Adrenal gland (tissue), 9 donors: ENCODE measurements at regions not wholly inside any gene's neighbourhood (a gene's known extent, or its start where the extent isn't known, plus 50 kb on each side); places are given as distances from the start of the nearest gene placed in this dataset.

Experiments
- DNase-seq, 7 donors: peaks; one replicate each; pipeline ENCODE4 v3.0.0-alpha.2; 2019 to 2020
- H3K27ac ChIP-seq, 5 donors: fragments of 200-600 bp; sonication (generic) in 4 of 5; 1 replicate in 3 of 5; 2 replicates in 2 of 5; pipeline versions ENCODE4 v1.5.1 to v1.8.0; 2016 to 2020; ENCODE audit warnings: mild to moderate bottlenecking in 1 of 5
- H3K27me3 ChIP-seq: fragments of 200-600 bp; 2 replicates; pipeline ENCODE4 v1.8.0; 2021
- H3K36me3 ChIP-seq, 2 donors: fragments of 200-600 bp; replicated peaks in 1 of 2; 1 replicate in 1 of 2; 2 replicates in 1 of 2; pipeline versions ENCODE4 v1.5.1 to v1.8.0; 2018 to 2022
- H3K4me1 ChIP-seq, 2 donors: fragments of 200-600 bp; replicated peaks in 1 of 2; 1 replicate in 1 of 2; 2 replicates in 1 of 2; pipeline versions ENCODE4 v1.5.1 to v1.8.0; 2018 to 2021
- H3K4me3 ChIP-seq, 4 donors: fragments of 200-600 bp; sonication (generic) in 3 of 4; one replicate each; pipeline ENCODE4 v1.5.1; 2016 to 2018
- H3K9me3 ChIP-seq, 3 donors: fragments of 200-600 bp; sonication (generic) in 1 of 3; replicated peaks in 1 of 3; 1 replicate in 2 of 3; 2 replicates in 1 of 3; pipeline versions ENCODE4 v1.5.1 to v1.8.0; 2016 to 2021
- POLR2A ChIP-seq, 2 donors: fragments of 450-650 bp; IDR thresholded peaks; one replicate each; pipeline ENCODE4 v1.6.1; 2017; ENCODE audit warnings: antibody characterized with exemption in 2 of 2, mild to moderate bottlenecking in 2 of 2, moderate library complexity in 1 of 2
- WGBS, 4 donors: extraction: QIAGEN DNeasy Blood & Tissue Kit in 2 of 4; methylation state at CpG; one replicate each; pipeline versions ENCODE4 v1.1.5 to v1.1.7; 2013 to 2017; 5-methylcytosine and 5-hydroxymethylcytosine counted together
- intact Hi-C, 2 donors: fragments of 100-400 bp; cut with DNase I; formaldehyde crosslinking; loops; one replicate each; pipeline versions ENCODE4 v1.14.1 to v1.15.0; 2022 to 2023
- TF ChIP-seq, protein P1 (sequence below), 6 experiments: fragments of 450-650 bp in 4 of 6; fragments of 200-600 bp in 2 of 6; sonication (generic) in 1 of 6; IDR thresholded peaks; 1 replicate in 5 of 6; 2 replicates in 1 of 6; pipeline versions ENCODE4 v1.5.1 to v1.8.0; 2016 to 2021; ENCODE audit warnings: antibody characterized with exemption in 6 of 6, mild to moderate bottlenecking in 2 of 6, moderate library complexity in 1 of 6
- donor health status: healthy with polysubstance abuse.
- donor health status: Bipolar disorder and iron deficiency.
- donor health status: DM: yes; HTN: yes; CAD: no.
- donor health status: DM: no; HTN: no; CAD: no.
- donor health status: DM: no; HTN: no; CAD: no.

DNA sequence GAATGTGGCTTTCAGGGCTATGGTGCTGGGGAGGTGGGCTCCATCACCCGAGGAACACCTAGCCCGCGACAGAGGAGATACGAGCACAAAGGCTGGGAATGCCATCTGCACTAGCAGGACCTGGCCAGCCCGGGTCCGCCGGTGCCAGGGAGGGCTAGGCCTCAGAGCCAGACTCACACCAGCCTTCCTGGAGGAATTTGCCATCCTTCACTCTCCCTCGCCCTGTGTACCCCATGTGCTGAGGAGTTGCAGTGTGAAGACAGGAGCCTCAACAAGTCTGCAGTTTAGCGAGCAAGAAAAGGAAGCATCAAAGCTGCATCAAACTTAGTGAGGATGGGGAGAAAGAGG, 123.6 kb upstream of the JCAD start:
- no peak overlapping the region for H3K27ac ChIP-seq
- H3K27me3 ChIP-seq, result no peaks in the 10 kb centered on the region
- intact Hi-C loops, result no loop called here
- TF ChIP-seq POLR2A (IDR thresholded peaks at IDR 0.05), result no peak
- TF ChIP-seq, protein P1, sequence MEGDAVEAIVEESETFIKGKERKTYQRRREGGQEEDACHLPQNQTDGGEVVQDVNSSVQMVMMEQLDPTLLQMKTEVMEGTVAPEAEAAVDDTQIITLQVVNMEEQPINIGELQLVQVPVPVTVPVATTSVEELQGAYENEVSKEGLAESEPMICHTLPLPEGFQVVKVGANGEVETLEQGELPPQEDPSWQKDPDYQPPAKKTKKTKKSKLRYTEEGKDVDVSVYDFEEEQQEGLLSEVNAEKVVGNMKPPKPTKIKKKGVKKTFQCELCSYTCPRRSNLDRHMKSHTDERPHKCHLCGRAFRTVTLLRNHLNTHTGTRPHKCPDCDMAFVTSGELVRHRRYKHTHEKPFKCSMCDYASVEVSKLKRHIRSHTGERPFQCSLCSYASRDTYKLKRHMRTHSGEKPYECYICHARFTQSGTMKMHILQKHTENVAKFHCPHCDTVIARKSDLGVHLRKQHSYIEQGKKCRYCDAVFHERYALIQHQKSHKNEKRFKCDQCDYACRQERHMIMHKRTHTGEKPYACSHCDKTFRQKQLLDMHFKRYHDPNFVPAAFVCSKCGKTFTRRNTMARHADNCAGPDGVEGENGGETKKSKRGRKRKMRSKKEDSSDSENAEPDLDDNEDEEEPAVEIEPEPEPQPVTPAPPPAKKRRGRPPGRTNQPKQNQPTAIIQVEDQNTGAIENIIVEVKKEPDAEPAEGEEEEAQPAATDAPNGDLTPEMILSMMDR (IDR thresholded peaks at IDR 0.05), result no peak
- no peaks in the 10 kb centered on the region for H3K9me3 ChIP-seq
- no peak overlapping the region for H3K4me3 ChIP-seq
- DNase-seq, result no peak
- H3K36me3 ChIP-seq, result no peaks in the 10 kb centered on the region
- no peaks in the 10 kb centered on the region for H3K4me1 ChIP-seq
- 71 to 87% (median 79%) methylated on average over 3 to 9 of the region's 9 CpGs for WGBS, 4 donors

DNA sequence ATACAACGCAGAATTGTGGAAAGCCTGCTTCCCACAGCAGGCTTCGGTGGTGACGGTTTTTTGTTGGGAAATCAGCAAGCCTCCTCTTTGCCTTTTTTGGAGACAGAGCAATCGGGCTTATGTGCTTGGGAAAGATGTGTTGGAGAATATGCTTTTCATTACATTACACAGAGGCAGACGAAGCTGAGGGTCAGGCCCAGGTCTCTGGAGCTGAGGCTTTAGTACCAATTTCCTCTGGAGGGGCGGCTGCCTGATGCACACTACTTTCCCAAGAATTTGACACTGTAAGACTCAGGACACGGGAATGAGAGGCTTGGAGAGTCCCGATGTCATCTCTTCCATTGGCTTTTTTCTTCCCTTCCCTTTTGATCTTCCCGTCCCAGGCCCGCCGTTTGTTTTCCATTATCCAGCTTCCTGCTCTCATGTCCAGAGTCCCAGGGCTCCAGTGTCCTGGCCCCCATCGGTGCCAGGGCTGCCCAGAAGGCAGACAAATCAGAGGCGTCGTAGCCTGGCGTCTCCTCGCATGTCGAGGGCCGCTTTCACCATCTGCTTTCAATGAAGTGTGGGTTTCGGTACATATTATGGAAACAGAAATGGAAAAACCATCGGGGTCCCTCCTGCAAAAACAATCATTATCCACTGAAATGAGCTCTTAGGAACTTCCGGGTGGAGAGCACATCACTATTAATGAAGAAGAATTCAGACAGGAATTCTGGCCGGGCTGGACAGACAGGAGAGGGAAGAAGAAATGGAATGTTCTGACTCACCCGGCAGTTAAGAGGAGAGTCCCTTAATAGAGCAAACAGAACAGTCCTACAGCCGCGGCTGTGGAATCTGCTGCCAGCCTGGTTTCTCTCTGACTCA, 123.0 kb upstream of the JCAD start:
- intact Hi-C loops, result no loop called here
- H3K27ac ChIP-seq, result no peak overlapping the region
- H3K9me3 ChIP-seq, result no peaks in the 10 kb centered on the region
- no peak for TF ChIP-seq POLR2A (IDR thresholded peaks at IDR 0.05)
- TF ChIP-seq, protein P1 (IDR thresholded peaks at IDR 0.05), result no peak
- DNase-seq, result no peak
- WGBS, 4 donors, result 76 to 83% (median 80%) methylated on average over 25 of the region's 25 CpGs
- H3K36me3 ChIP-seq, result no peaks in the 10 kb centered on the region
- no peak overlapping the region for H3K4me3 ChIP-seq
- H3K4me1 ChIP-seq, result no peaks in the 10 kb centered on the region
- no peaks in the 10 kb centered on the region for H3K27me3 ChIP-seq

DNA sequence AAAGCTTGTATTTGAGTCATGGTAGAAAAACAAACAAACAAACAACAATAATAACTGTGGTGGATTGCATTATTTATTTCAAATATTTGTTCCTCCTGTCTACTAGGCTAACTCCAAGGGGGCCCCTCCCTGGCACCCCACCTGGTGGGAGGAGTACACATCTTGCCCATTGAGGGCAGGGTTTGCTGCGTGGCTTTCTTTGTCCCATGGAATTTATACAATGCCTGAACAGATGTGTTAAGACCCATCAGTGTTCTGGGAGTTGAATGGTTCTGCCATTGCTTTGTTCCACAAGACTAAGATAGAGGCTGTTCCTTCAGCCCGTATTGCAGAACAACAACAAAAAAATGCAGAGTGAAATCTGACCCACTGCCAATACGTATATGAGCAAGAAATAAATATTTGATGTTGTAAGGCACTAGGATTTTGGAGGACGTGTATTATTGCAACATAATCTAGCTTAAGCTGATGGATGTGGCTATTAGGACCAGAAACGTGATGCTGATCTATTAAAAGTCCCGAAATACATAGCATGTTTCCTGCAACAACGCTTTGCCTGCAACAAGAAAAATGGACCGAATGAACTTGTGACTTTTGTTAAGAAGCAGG, 119.1 kb upstream of the JCAD start:
- Histone ChIP-seq H3K36me3 (no peaks in the 10 kb centered on the region), H3K9me3 (no peaks in the 10 kb centered on the region), H3K4me3 (no peak overlapping the region), H3K27me3 (no peaks in the 10 kb centered on the region), H3K27ac (no peak overlapping the region), H3K4me1 (no peaks in the 10 kb centered on the region)
- no peak for TF ChIP-seq POLR2A (IDR thresholded peaks at IDR 0.05)
- TF ChIP-seq, protein P1 (IDR thresholded peaks at IDR 0.05), result no peak
- 46 to 59% (median 53%) methylated on average over 8 of the region's 8 CpGs for WGBS, 4 donors
- no peak for DNase-seq
- intact Hi-C loops, result no loop called here

DNA sequence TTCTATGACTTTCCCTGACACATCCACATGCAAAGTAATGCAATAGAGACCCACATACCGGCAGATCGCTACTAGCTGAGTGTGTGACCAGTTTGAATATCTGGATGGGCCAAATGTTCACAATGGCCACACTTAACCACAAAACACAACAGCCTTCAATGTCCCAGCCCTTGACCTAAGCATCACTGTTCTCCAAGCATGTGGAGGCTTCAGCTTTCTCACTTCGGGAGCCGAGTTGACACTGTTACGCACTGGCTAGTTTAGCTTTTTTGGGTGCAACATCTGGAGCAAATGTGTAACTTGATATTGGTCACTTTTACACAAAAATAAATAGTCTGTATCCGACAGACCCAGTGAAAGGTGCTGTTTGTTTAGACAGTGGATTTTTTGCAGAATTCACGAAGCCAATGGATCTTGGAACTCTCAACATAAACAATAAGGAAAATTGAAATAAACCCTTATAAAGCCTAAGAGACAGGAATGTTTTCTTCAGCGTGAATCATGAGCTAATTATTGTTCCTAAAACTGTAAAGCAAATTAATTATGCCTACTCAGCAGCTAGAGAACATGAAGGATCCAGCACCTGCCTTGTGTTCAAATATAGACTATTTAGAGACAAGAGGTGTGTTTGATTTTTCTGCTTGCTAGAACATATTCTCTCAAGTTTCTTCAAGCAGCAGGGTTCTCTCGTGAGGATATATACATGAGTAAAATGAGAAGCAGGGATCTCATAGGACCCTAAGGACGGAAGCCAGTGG, 117.6 kb upstream of the JCAD start:
- H3K27ac ChIP-seq, result no peak overlapping the region
- no peak overlapping the region for H3K4me3 ChIP-seq
- intact Hi-C loops, result no loop called here
- DNase-seq, result no peak
- no peaks in the 10 kb centered on the region for H3K27me3 ChIP-seq
- no peaks in the 10 kb centered on the region for H3K9me3 ChIP-seq
- WGBS, 4 donors, result 84 to 95% (median 90%) methylated on average over 10 of the region's 10 CpGs
- TF ChIP-seq, protein P1 (IDR thresholded peaks at IDR 0.05), result no peak
- no peak for TF ChIP-seq POLR2A (IDR thresholded peaks at IDR 0.05)
- no peaks in the 10 kb centered on the region for H3K36me3 ChIP-seq
- no peaks in the 10 kb centered on the region for H3K4me1 ChIP-seq
